Endothelial cell of umbilical vein (primary cell): ENCODE measurements at regions not wholly inside any gene's neighbourhood (a gene's known extent, or its start where the extent isn't known, plus 50 kb on each side); places are given as distances from the start of the nearest gene placed in this dataset.

Experiments used
- BruUV-seq: library from RNA; stranded (reverse); fragments of 400-500 nt; replicated peaks from 2 replicates; lab custom pipeline; 2021; lab: Mats Ljungman, UMichigan
- CTCF ChIA-PET: fragments of 300-600, 350-600 bp; sonication (Branson Sonifier 250); formaldehyde crosslinking; loops from one replicate; lab custom pipeline; 2021; ENCODE audit warnings: antibody characterized with exemption, inconsistent platforms; lab: Charles Lee
- POLR2A ChIA-PET: fragments of 300-600, 350-600 bp; sonication (Branson Sonifier 250); formaldehyde crosslinking; loops from one replicate; lab custom pipeline; 2021; ENCODE audit warnings: antibody characterized with exemption, inconsistent platforms; lab: Charles Lee
- DNase-seq: peaks from one replicate; pipeline ENCODE4 v3.0.0-alpha.2; 2011; ENCODE audit warnings: low read depth, low spot score
- FAIRE-seq: peaks from 2 replicates; lab custom pipeline; 2011; peaks lifted over from hg19 to GRCh38; lab: Jason Lieb, UNC
- H2AFZ ChIP-seq: 2 replicates; pipeline ENCODE4 v1.6.0; 2012; ENCODE audit warnings: low read depth, low read length, control low read depth, inconsistent platforms
- H3K27ac ChIP-seq: 2 replicates; pipeline ENCODE4 v1.5.1; 2011; ENCODE audit warnings: low read depth, mild to moderate bottlenecking, control low read depth, low read length, moderate library complexity; ENCODE audit not compliant: insufficient read depth
- H3K27me3 ChIP-seq, 2 experiments: 2 replicates each; pipeline versions ENCODE4 v1.6.0 to v1.6.1; 2011; ENCODE audit warnings: low read length in 2 of 2, mixed read lengths in 1 of 2; ENCODE audit not compliant: control insufficient read depth in 2 of 2, insufficient read depth in 2 of 2
- H3K36me3 ChIP-seq, 2 experiments: 2 replicates in 1 of 2; 3 replicates in 1 of 2; pipeline ENCODE4 v1.5.1; 2011; ENCODE audit warnings: low read length in 2 of 2, mild to moderate bottlenecking in 1 of 2, moderate library complexity in 1 of 2; ENCODE audit not compliant: control insufficient read depth in 2 of 2, insufficient read depth in 2 of 2; ENCODE audit errors: extremely low read depth in 1 of 2
- H3K4me1 ChIP-seq: 3 replicates; pipeline ENCODE4 v1.5.1; 2011; ENCODE audit warnings: mild to moderate bottlenecking, low read length; ENCODE audit not compliant: control insufficient read depth, insufficient read depth; ENCODE audit errors: extremely low read depth
- H3K4me2 ChIP-seq: 2 replicates; pipeline ENCODE4 v1.6.1; 2011; ENCODE audit warnings: low read length, control low read depth, mixed read lengths; ENCODE audit not compliant: insufficient read depth
- H3K4me3 ChIP-seq, 3 experiments: fragments of 200-600 bp in 1 of 3; sonication (generic), shearing (Covaris generic) in 1 of 3; replicated peaks in 1 of 3; 2 replicates each; pipeline ENCODE4 v1.5.1; 2011 to 2016; ENCODE audit warnings: control low read depth in 3 of 3, low read length in 3 of 3, mild to moderate bottlenecking in 2 of 3, inconsistent platforms in 1 of 3, low read depth in 1 of 3, moderate library complexity in 1 of 3; ENCODE audit not compliant: insufficient read depth in 1 of 3
- H3K79me2 ChIP-seq: 2 replicates; pipeline ENCODE4 v1.6.0; 2012; ENCODE audit warnings: low read length, inconsistent platforms; ENCODE audit not compliant: control insufficient read depth, insufficient read depth
- H3K9ac ChIP-seq: replicated peaks from 2 replicates; pipeline ENCODE3; 2011; ENCODE audit warnings: low read length, control low read depth; ENCODE audit not compliant: insufficient read depth; ENCODE audit errors: extremely low read depth
- H3K9me1 ChIP-seq: replicated peaks from 3 replicates; pipeline ENCODE4 v1.6.0; 2011; ENCODE audit warnings: mild to moderate bottlenecking, low read length; ENCODE audit not compliant: control insufficient read depth, insufficient read depth; ENCODE audit errors: extremely low read depth
- H3K9me3 ChIP-seq: replicated peaks from 2 replicates; pipeline ENCODE4 v1.5.1; 2012; ENCODE audit warnings: low read length, inconsistent platforms; ENCODE audit not compliant: control insufficient read depth, insufficient read depth
- H4K20me1 ChIP-seq: replicated peaks from 2 replicates; pipeline ENCODE3; 2011; ENCODE audit warnings: mild to moderate bottlenecking, low read length; ENCODE audit not compliant: control insufficient read depth, insufficient read depth; ENCODE audit errors: extremely low read depth
- CTCF ChIP-seq, 2 donors: IDR thresholded peaks; 1 replicate in 1 of 2; 2 replicates in 1 of 2; pipeline ENCODE4 v1.5.1; 2011; ENCODE audit warnings: low read length in 2 of 2, mild to moderate bottlenecking in 2 of 2, moderate library complexity in 2 of 2, control low read depth in 1 of 2, inconsistent platforms in 1 of 2, low read depth in 1 of 2; ENCODE audit not compliant: insufficient read depth in 1 of 2; ENCODE audit errors: extremely low read depth in 1 of 2
- EZH2 ChIP-seq: IDR thresholded peaks from 2 replicates; pipeline ENCODE4 v1.6.1; 2012; ENCODE audit warnings: borderline replicate concordance, low read depth, mild to moderate bottlenecking, moderate library complexity, low read length, inconsistent platforms; ENCODE audit not compliant: severe bottlenecking
- FOS ChIP-seq: IDR thresholded peaks from 2 replicates; pipeline ENCODE4 v1.6.1; 2011; ENCODE audit warnings: mild to moderate bottlenecking, low read length, moderate library complexity, borderline replicate concordance; ENCODE audit not compliant: insufficient read depth
- GATA2 ChIP-seq: IDR thresholded peaks from 2 replicates; pipeline ENCODE4 v1.7.0; 2011; ENCODE audit warnings: low read depth, mild to moderate bottlenecking, moderate library complexity, mixed read lengths, low read length; ENCODE audit not compliant: insufficient read length, insufficient read depth
- JUN ChIP-seq: IDR thresholded peaks from 2 replicates; pipeline ENCODE4 v1.6.1; 2011; ENCODE audit warnings: borderline replicate concordance, low read depth; ENCODE audit not compliant: insufficient read length, insufficient read depth
- MYC ChIP-seq: IDR thresholded peaks from one replicate; pipeline ENCODE4 v1.6.1; 2011; ENCODE audit warnings: mild to moderate bottlenecking, low read depth, low read length
- POLR2A ChIP-seq: IDR thresholded peaks from 2 replicates; pipeline ENCODE4 v1.6.1; 2012; ENCODE audit warnings: low read depth, mild to moderate bottlenecking, control low read depth, low read length
- POLR2AphosphoS5 ChIP-seq: IDR thresholded peaks from 2 replicates; pipeline ENCODE4 v1.6.1; 2012; ENCODE audit warnings: low read depth, mild to moderate bottlenecking, control low read depth, low read length, moderate library complexity; ENCODE audit not compliant: insufficient read depth
- dilution Hi-C: fragments of 300-500 bp; cut with MboI; formaldehyde crosslinking; loops from one replicate; pipeline ENCODE4 v1.15.0; 2019; ENCODE audit warnings: low sequenced_read_pairs; ENCODE audit not compliant: extremely low pct_ligation_motif_present
- intact Hi-C: fragments of 100-400 bp; cut with micrococcal nuclease; formaldehyde crosslinking; loops from one replicate; pipeline ENCODE4 v1.10.0; 2022
- TF ChIP-seq, protein P1 (sequence below): IDR thresholded peaks from 2 replicates; pipeline ENCODE4 v1.6.1; 2011; ENCODE audit not compliant: insufficient read depth, insufficient read length

DNA sequence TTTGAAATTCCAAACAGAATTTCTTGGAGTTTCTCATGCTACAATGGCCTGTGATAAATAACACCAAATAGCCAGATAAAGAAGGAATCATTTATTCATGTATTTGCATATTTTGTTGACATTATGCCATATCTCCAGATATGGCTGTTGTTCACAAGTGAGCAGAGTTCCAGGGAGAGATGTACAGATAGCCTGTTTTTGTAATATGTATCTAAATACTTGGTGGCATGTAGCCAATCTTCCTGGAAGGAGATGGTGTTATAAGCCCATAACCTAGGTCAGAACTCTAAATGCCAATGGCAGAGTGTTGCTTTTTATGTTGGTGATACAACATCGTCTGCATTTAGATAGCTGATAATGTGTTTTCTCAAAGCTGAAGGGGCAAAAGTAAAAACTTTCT, 292.2 kb downstream of the FBXO8 start:
- dilution Hi-C loops, result no loop called here
- Histone ChIP-seq H2AFZ (no peak overlapping the region), H3K9me1 (no peaks in the 10 kb centered on the region), H3K27me3 (no peaks in the 10 kb centered on the region), H3K9me3 (no peaks in the 10 kb centered on the region), H3K79me2 (no peaks in the 10 kb centered on the region), H4K20me1 (no peaks in the 10 kb centered on the region), H3K4me3 (no peak overlapping the region), H3K4me1 (no peaks in the 10 kb centered on the region), H3K27ac (no peak overlapping the region), H3K9ac (no peak overlapping the region), H3K36me3 (no peaks in the 10 kb centered on the region), H3K4me2 (no peak overlapping the region)
- CTCF ChIA-PET, result interaction anchor here (0.8 kb wide), 1 partner anchor 485 kb away, joined by 3 read pairs; no protein-coding TSS in a partner anchor
- BruUV-seq, result no TSS peak
- POLR2A ChIA-PET, result no interaction called here
- DNase-seq, result no peak
- intact Hi-C loops, result no loop called here
- no peak for FAIRE-seq
- TF ChIP-seq GATA2, result no peak
- no peak for TF ChIP-seq POLR2A
- no peak for TF ChIP-seq EZH2
- no peak for TF ChIP-seq FOS
- TF ChIP-seq POLR2AphosphoS5, result no peak
- no peak for TF ChIP-seq JUN
- TF ChIP-seq CTCF (IDR thresholded peaks at IDR 0.05; ENCODE audit: extremely low read depth in 1 of 2, insufficient read depth in 1 of 2, low read depth in 1 of 2, low read length in 2 of 2), result no peak
- TF ChIP-seq, protein P1, sequence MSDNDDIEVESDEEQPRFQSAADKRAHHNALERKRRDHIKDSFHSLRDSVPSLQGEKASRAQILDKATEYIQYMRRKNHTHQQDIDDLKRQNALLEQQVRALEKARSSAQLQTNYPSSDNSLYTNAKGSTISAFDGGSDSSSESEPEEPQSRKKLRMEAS, result no peak
- no peak for TF ChIP-seq MYC
